GM12891 (cell line): ENCODE measurements at regions not wholly inside any gene's neighbourhood (a gene's known extent, or its start where the extent isn't known, plus 50 kb on each side); places are given as distances from the start of the nearest gene placed in this dataset.

ENCODE experiments used
- PAX5 ChIP-seq: IDR thresholded peaks from 2 replicates; pipeline ENCODE4 v1.6.1; 2011; ENCODE audit warnings: low read length, moderate library complexity, mild to moderate bottlenecking; ENCODE audit not compliant: insufficient read depth, severe bottlenecking
- POLR2A ChIP-seq: IDR thresholded peaks from 2 replicates; pipeline ENCODE4 v1.6.1; 2011; ENCODE audit warnings: low read depth, low read length, control low read depth
- POLR2AphosphoS5 ChIP-seq: IDR thresholded peaks from 2 replicates; pipeline ENCODE4 v1.6.1; 2011; ENCODE audit warnings: low read depth, low read length, control low read depth
- POU2F2 ChIP-seq: IDR thresholded peaks from 2 replicates; pipeline ENCODE4 v1.6.1; 2011; ENCODE audit warnings: low read depth, mild to moderate bottlenecking, control low read depth, low read length, moderate library complexity
- SPI1 ChIP-seq: IDR thresholded peaks from 2 replicates; pipeline ENCODE4 v1.6.1; 2011; ENCODE audit warnings: low read depth, low read length, control low read depth
- TAF1 ChIP-seq: IDR thresholded peaks from 2 replicates; pipeline ENCODE4 v1.6.1; 2011; ENCODE audit warnings: low read depth, low read length, control low read depth

- TF ChIP-seq POLR2A (no peak), POLR2AphosphoS5 (no peak), SPI1 (no peak), TAF1 (no peak), PAX5 (no peak), POU2F2 (no peak)
Observed at GRCh38 chr9:89986190-89986589, 381.4 kb downstream of the GADD45G start.
